ENCODE measurements at regions not wholly inside any gene's neighbourhood (a gene's known extent, or its start where the extent isn't known, plus 50 kb on each side); places are given as distances from the start of the nearest gene placed in this dataset.

- no peak overlapping the region for H3K27ac ChIP-seq (ENCODE audit: extremely low read depth, low read depth, low read length)
- no peaks in the 10 kb centered on the region for H3K36me3 ChIP-seq (ENCODE audit: control insufficient read depth in 2 of 2, insufficient read depth in 1 of 2, low read length in 2 of 2)
- H3K4me3 ChIP-seq (ENCODE audit: low read depth, low read length), result no peak overlapping the region
- TF ChIP-seq ZSCAN30 (tag by site-specific recombination; IDR thresholded peaks at IDR 0.05) (no peak), ZNF692 (tag by site-specific recombination; IDR thresholded peaks at IDR 0.05) (no peak), ZNF404 (tag by site-specific recombination; IDR thresholded peaks at IDR 0.05) (no peak), ZNF558 (tag by site-specific recombination; IDR thresholded peaks at IDR 0.05) (no peak), ZNF280D (tag by site-specific recombination; IDR thresholded peaks at IDR 0.05) (no peak), ZNF707 (tag by site-specific recombination; IDR thresholded peaks at IDR 0.05) (no peak), ZNF10 (tag by site-specific recombination; IDR thresholded peaks at IDR 0.05) (no peak)
- TF ChIP-seq, protein P1, sequence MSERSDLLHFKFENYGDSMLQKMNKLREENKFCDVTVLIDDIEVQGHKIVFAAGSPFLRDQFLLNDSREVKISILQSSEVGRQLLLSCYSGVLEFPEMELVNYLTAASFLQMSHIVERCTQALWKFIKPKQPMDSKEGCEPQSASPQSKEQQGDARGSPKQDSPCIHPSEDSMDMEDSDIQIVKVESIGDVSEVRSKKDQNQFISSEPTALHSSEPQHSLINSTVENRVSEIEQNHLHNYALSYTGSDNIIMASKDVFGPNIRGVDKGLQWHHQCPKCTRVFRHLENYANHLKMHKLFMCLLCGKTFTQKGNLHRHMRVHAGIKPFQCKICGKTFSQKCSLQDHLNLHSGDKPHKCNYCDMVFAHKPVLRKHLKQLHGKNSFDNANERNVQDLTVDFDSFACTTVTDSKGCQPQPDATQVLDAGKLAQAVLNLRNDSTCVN (tag by site-specific recombination; optimal IDR thresholded peaks at IDR 0.05), result no peak
- TF ChIP-seq, protein P2, sequence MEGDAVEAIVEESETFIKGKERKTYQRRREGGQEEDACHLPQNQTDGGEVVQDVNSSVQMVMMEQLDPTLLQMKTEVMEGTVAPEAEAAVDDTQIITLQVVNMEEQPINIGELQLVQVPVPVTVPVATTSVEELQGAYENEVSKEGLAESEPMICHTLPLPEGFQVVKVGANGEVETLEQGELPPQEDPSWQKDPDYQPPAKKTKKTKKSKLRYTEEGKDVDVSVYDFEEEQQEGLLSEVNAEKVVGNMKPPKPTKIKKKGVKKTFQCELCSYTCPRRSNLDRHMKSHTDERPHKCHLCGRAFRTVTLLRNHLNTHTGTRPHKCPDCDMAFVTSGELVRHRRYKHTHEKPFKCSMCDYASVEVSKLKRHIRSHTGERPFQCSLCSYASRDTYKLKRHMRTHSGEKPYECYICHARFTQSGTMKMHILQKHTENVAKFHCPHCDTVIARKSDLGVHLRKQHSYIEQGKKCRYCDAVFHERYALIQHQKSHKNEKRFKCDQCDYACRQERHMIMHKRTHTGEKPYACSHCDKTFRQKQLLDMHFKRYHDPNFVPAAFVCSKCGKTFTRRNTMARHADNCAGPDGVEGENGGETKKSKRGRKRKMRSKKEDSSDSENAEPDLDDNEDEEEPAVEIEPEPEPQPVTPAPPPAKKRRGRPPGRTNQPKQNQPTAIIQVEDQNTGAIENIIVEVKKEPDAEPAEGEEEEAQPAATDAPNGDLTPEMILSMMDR (tag by site-specific recombination; IDR thresholded peaks at IDR 0.05), result no peak
- no peaks in the 10 kb centered on the region for H3K9me3 ChIP-seq (ENCODE audit: control insufficient read depth, insufficient read depth, low read depth, low read length)
- no peaks in the 10 kb centered on the region for H3K4me1 ChIP-seq (ENCODE audit: control insufficient read depth, insufficient read depth, low read length)
- POLR2A ChIA-PET, result no interaction called here
- CTCF ChIA-PET, result no interaction called here
These were observed 589.1 kb downstream of the TRIML1 start for GRCh38 chr4:188728359-188728758.

DNA sequence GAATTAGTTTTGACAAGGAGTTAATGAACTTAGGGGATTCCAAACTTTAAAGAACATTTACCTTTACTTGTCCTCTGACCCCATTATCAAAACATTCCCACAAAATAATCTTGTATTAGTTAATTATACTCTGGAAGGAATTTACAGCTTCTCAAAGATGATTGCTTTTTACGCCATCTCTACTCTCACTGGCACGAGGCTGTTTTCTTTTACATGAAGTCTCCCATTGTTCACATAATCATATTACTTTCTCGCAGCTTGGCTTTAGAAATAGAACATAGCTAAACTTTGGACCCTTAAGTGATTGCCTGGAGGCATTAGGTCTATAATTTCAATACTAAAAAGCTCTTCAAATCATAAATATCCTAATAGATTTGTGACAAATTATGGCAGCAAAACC, 592.9 kb downstream of the TRIML1 start:
- Histone ChIP-seq H3K36me3 (ENCODE audit: control insufficient read depth in 2 of 2, insufficient read depth in 1 of 2, low read length in 2 of 2) (no peaks in the 10 kb centered on the region), H3K4me3 (ENCODE audit: low read depth, low read length) (no peak overlapping the region), H3K27ac (ENCODE audit: extremely low read depth, low read depth, low read length) (no peak overlapping the region), H3K9me3 (ENCODE audit: control insufficient read depth, insufficient read depth, low read depth, low read length) (no peaks in the 10 kb centered on the region), H3K4me1 (ENCODE audit: control insufficient read depth, insufficient read depth, low read length) (no peaks in the 10 kb centered on the region)
- ChIA-PET POLR2A (no interaction called here), CTCF (no interaction called here)
- TF ChIP-seq ZNF777 (tag by site-specific recombination; IDR thresholded peaks at IDR 0.05; ENCODE audit: borderline replicate concordance), result no peak
- TF ChIP-seq, protein P3, sequence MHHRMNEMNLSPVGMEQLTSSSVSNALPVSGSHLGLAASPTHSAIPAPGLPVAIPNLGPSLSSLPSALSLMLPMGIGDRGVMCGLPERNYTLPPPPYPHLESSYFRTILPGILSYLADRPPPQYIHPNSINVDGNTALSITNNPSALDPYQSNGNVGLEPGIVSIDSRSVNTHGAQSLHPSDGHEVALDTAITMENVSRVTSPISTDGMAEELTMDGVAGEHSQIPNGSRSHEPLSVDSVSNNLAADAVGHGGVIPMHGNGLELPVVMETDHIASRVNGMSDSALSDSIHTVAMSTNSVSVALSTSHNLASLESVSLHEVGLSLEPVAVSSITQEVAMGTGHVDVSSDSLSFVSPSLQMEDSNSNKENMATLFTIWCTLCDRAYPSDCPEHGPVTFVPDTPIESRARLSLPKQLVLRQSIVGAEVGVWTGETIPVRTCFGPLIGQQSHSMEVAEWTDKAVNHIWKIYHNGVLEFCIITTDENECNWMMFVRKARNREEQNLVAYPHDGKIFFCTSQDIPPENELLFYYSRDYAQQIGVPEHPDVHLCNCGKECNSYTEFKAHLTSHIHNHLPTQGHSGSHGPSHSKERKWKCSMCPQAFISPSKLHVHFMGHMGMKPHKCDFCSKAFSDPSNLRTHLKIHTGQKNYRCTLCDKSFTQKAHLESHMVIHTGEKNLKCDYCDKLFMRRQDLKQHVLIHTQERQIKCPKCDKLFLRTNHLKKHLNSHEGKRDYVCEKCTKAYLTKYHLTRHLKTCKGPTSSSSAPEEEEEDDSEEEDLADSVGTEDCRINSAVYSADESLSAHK (tag by site-specific recombination; IDR thresholded peaks at IDR 0.05), result no peak

GRCh38 chr4:188735082-188735481, 595.8 kb downstream of the TRIML1 start:
- Histone ChIP-seq H3K4me1 (ENCODE audit: control insufficient read depth, insufficient read depth, low read length) (no peaks in the 10 kb centered on the region), H3K9me3 (ENCODE audit: control insufficient read depth, insufficient read depth, low read depth, low read length) (no peaks in the 10 kb centered on the region), H3K36me3 (ENCODE audit: control insufficient read depth in 2 of 2, insufficient read depth in 1 of 2, low read length in 2 of 2) (no peaks in the 10 kb centered on the region), H3K27ac (ENCODE audit: extremely low read depth, low read depth, low read length) (no peak overlapping the region), H3K4me3 (ENCODE audit: low read depth, low read length) (no peak overlapping the region)
- ChIA-PET CTCF (no interaction called here), POLR2A (no interaction called here)
- TF ChIP-seq ZEB2 (tag by site-specific recombination; IDR thresholded peaks at IDR 0.05), result no peak
